GM23248 (cell line): ENCODE measurements at regions not wholly inside any gene's neighbourhood (a gene's known extent, or its start where the extent isn't known, plus 50 kb on each side); places are given as distances from the start of the nearest gene placed in this dataset.

Experiments used
- DNase-seq: peaks from one replicate; pipeline ENCODE4 v3.0.0-alpha.2; 2015
- H2AFZ ChIP-seq: fragments of 200-600 bp; sonication (generic); 2 replicates; pipeline ENCODE4 v1.6.1; 2016; ENCODE audit warnings: antibody characterized with exemption
- H3F3A ChIP-seq: fragments of 200-600 bp; sonication (generic); 2 replicates; pipeline ENCODE4 v1.6.1; 2016; ENCODE audit warnings: mild to moderate bottlenecking, antibody characterized with exemption, mixed run types; ENCODE audit not compliant: insufficient read depth
- H3K27ac ChIP-seq: fragments of 200-600 bp; sonication (generic); 2 replicates; pipeline ENCODE4 v1.5.1; 2016; ENCODE audit warnings: mild to moderate bottlenecking
- H3K27me3 ChIP-seq: fragments of 200-600 bp; sonication (generic); replicated peaks from 2 replicates; pipeline ENCODE4 v1.6.1; 2016; ENCODE audit warnings: mild to moderate bottlenecking; ENCODE audit not compliant: insufficient read depth
- H3K36me3 ChIP-seq: fragments of 200-600 bp; sonication (generic); 2 replicates; pipeline ENCODE4 v1.6.1; 2016; ENCODE audit warnings: low read depth, mild to moderate bottlenecking
- H3K4me1 ChIP-seq: fragments of 200-600 bp; sonication (generic); 2 replicates; pipeline ENCODE4 v1.6.1; 2016; ENCODE audit warnings: mild to moderate bottlenecking; ENCODE audit not compliant: insufficient read depth
- H3K4me2 ChIP-seq: fragments of 200-600 bp; sonication (generic); one replicate; pipeline ENCODE4 v1.6.1; 2016; ENCODE audit warnings: mild to moderate bottlenecking; ENCODE audit not compliant: unreplicated experiment
- H3K4me3 ChIP-seq: fragments of 200-600 bp; sonication (generic); 2 replicates; pipeline ENCODE4 v1.5.1; 2016; ENCODE audit warnings: mild to moderate bottlenecking
- H3K79me2 ChIP-seq: fragments of 200-600 bp; sonication (generic); 2 replicates; pipeline ENCODE4 v1.6.1; 2016; ENCODE audit warnings: mild to moderate bottlenecking; ENCODE audit not compliant: insufficient read depth
- H3K9ac ChIP-seq: fragments of 200-600 bp; sonication (generic); 2 replicates; pipeline ENCODE4 v1.6.1; 2016; ENCODE audit warnings: mild to moderate bottlenecking
- H3K9me2 ChIP-seq: fragments of 200-600 bp; sonication (generic); 2 replicates; pipeline ENCODE4 v1.6.1; 2016; ENCODE audit warnings: mixed run types, mild to moderate bottlenecking, moderate library complexity; ENCODE audit not compliant: insufficient read depth
- H3K9me3 ChIP-seq: fragments of 200-600 bp; sonication (generic); one replicate; pipeline ENCODE4 v1.6.1; 2017; ENCODE audit warnings: low read depth
- H4K20me1 ChIP-seq: fragments of 200-600 bp; sonication (generic); 2 replicates; pipeline ENCODE4 v1.6.0; 2016; ENCODE audit not compliant: insufficient read depth
- EZH2 ChIP-seq: fragments of 200-600 bp; sonication (generic); IDR thresholded peaks from 2 replicates; pipeline ENCODE4 v1.6.1; 2018; ENCODE audit warnings: antibody characterized with exemption, mild to moderate bottlenecking; ENCODE audit not compliant: insufficient read depth, poor library complexity, severe bottlenecking
- EZH2phosphoT487 ChIP-seq: fragments of 200-600 bp; sonication (generic); IDR thresholded peaks from 2 replicates; pipeline ENCODE4 v1.6.1; 2018; ENCODE audit warnings: antibody characterized with exemption, moderate library complexity, mild to moderate bottlenecking, low read depth; ENCODE audit not compliant: insufficient read depth
- whole genome bisulfite sequencing, 2 experiments: methylation state at CpG; one replicate each; pipeline ENCODE4 v1.1.6; 2015 to 2017; ENCODE audit warnings: low lambda C conversion rate in 2 of 2, low coverage in 1 of 2; ENCODE audit errors: missing lambda C conversion rate in 2 of 2; 5-methylcytosine and 5-hydroxymethylcytosine counted together
- in situ Hi-C: fragments of 300-500 bp; cut with MboI; formaldehyde crosslinking; loops from 2 replicates; pipeline ENCODE4 v1.15.0; 2020

DNA sequence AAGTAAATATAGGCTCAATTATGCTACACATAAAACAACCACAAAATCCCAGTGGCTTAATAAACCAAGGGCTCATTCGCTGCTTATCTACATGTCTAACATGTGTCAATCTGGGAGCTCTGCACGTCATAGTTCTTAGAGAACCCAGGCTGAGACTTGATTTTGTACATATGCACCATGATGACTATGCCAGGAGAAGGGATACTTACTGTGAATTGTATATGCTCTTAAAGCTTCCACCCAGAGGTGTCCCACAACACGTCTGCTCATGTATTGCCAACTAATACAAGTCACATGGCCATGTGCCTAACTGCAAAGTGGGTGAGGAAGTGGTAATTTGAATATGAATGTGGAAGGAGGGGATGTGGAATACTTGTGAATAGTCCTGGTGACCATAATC, 262.1 kb downstream of the CPS1 start:
- no peaks in the 10 kb centered on the region for H3F3A ChIP-seq
- H3K36me3 ChIP-seq = no peaks in the 10 kb centered on the region
- no peak overlapping the region for H3K4me2 ChIP-seq
- no peaks in the 10 kb centered on the region for H3K79me2 ChIP-seq
- H3K4me3 ChIP-seq = no peak overlapping the region
- TF ChIP-seq EZH2 (no peak), EZH2phosphoT487 (no peak)
- H3K9me2 ChIP-seq = no peaks in the 10 kb centered on the region
- H2AFZ ChIP-seq = no peak overlapping the region
- no peaks in the 10 kb centered on the region for H3K27me3 ChIP-seq
- in situ Hi-C loops = no loop called here
- WGBS, 2 experiments = 10 to 14% methylated on average over 3 of the region's 3 CpGs
- no peak for DNase-seq
- H3K9me3 ChIP-seq = no peaks in the 10 kb centered on the region
- no peak overlapping the region for H3K27ac ChIP-seq
- H4K20me1 ChIP-seq = no peaks in the 10 kb centered on the region
- no peak overlapping the region for H3K9ac ChIP-seq
- no peaks in the 10 kb centered on the region for H3K4me1 ChIP-seq

DNA sequence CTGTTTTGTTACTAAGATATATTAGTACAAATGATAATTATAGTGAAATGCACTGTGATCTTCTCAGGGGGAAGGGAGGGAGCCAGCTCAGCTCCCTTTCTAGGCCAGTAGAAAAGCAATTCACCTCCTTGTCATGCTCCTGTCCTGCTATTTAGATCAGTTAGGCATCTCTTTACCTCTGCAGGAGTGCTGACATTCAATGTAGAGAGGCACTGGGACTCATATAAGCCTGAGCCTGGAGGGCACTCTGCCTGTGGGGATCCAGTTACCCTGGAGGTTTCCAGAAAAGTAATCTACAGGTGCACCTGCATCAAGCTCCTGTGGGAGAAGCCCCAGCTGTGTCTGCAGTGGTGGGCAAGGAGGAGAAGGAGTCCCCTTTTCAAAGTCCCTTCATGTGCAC, 277.0 kb downstream of the CPS1 start:
- Histone ChIP-seq H2AFZ (no peak overlapping the region), H3K4me3 (no peak overlapping the region), H4K20me1 (no peaks in the 10 kb centered on the region), H3K4me1 (no peaks in the 10 kb centered on the region), H3K27me3 (no peaks in the 10 kb centered on the region), H3K9me3 (no peaks in the 10 kb centered on the region), H3K4me2 (no peak overlapping the region), H3K9me2 (no peaks in the 10 kb centered on the region), H3K36me3 (no peaks in the 10 kb centered on the region), H3K27ac (no peak overlapping the region), H3F3A (no peaks in the 10 kb centered on the region), H3K79me2 (no peaks in the 10 kb centered on the region), H3K9ac (no peak overlapping the region)
- in situ Hi-C loops = no loop called here
- no peak for TF ChIP-seq EZH2
- TF ChIP-seq EZH2phosphoT487 = no peak
- no peak for DNase-seq

DNA sequence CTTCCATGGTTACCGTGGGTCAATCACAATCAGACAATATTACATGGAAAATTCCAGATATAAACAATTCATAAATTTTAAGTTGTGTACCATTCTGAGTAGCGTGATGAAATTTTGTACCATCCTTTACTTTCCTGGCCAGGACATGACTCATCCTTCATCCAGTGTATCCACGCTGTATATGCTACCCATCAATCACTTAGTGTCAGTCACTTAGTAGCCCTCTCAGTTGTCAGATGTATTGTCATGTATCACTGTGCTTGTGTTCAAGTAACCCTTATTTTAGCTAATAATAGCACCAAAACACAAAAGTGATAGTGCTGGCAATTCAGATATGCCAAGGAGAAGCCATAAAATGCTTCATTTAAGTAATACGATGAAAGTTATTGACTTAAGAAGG, 282.6 kb downstream of the CPS1 start:
- in situ Hi-C loops = no loop called here
- Histone ChIP-seq H3K4me3 (no peak overlapping the region), H3K79me2 (no peaks in the 10 kb centered on the region), H3K36me3 (no peaks in the 10 kb centered on the region), H3K9ac (no peak overlapping the region), H3K4me1 (no peaks in the 10 kb centered on the region), H3F3A (no peaks in the 10 kb centered on the region), H3K9me2 (no peaks in the 10 kb centered on the region), H3K4me2 (no peak overlapping the region), H3K27me3 (no peaks in the 10 kb centered on the region), H2AFZ (no peak overlapping the region), H3K27ac (no peak overlapping the region), H3K9me3 (no peaks in the 10 kb centered on the region), H4K20me1 (no peaks in the 10 kb centered on the region)
- WGBS, 2 experiments = 12 to 14% methylated on average over 4 of the region's 4 CpGs
- DNase-seq = no peak
- TF ChIP-seq EZH2 = no peak
- TF ChIP-seq EZH2phosphoT487 = no peak

DNA sequence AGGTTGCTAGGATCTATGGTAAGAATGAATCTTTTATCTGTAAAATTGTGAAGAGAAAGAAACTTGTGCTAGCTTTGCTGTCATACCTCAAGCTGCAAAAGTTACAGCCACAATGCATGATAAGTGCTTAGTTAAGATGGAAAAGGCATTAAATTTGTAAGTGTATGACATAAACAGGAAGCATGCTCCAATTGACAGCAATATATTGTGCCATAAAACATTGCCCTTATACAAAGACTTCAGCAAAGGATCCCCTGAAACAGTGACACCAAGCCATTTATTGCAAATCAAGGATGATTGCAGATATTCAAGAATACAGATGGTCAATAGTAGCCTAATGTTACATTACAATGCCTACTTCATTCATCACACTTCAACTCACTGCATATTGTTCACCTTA, 283.1 kb downstream of the CPS1 start:
- no peaks in the 10 kb centered on the region for H3K27me3 ChIP-seq
- H3K4me2 ChIP-seq = no peak overlapping the region
- no peaks in the 10 kb centered on the region for H3K9me2 ChIP-seq
- no peak for DNase-seq
- no peak overlapping the region for H3K9ac ChIP-seq
- no peaks in the 10 kb centered on the region for H3F3A ChIP-seq
- H2AFZ ChIP-seq = no peak overlapping the region
- no peaks in the 10 kb centered on the region for H3K36me3 ChIP-seq
- no peak overlapping the region for H3K4me3 ChIP-seq
- in situ Hi-C loops = no loop called here
- no peaks in the 10 kb centered on the region for H3K79me2 ChIP-seq
- no peak for TF ChIP-seq EZH2phosphoT487
- no peak for TF ChIP-seq EZH2
- H3K4me1 ChIP-seq = no peaks in the 10 kb centered on the region
- H3K9me3 ChIP-seq = no peaks in the 10 kb centered on the region
- no peaks in the 10 kb centered on the region for H4K20me1 ChIP-seq
- no peak overlapping the region for H3K27ac ChIP-seq

DNA sequence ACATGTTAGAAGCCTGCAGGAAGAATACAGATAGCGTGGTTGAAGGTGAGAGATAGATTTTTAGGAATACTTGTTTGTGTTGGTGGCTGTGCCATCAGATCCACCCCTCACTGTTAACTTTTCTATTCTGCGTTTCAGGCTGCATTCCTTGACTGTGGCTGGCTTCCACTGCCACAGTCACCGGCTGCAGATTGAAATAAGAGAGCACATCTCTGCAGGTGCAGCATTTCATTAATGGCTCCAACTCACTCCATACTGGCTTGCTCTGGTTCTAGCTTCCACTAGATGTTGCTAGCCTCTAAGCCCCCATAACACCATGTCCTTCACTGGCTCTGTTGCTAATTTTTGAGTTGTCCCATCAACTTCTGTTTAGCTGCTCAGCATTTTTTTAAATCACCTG, 286.5 kb downstream of the CPS1 start:
- Histone ChIP-seq H3K4me2 (no peak overlapping the region), H3K9me2 (no peaks in the 10 kb centered on the region), H2AFZ (no peak overlapping the region), H4K20me1 (no peaks in the 10 kb centered on the region), H3F3A (no peaks in the 10 kb centered on the region), H3K4me1 (no peaks in the 10 kb centered on the region), H3K27me3 (no peaks in the 10 kb centered on the region), H3K9ac (no peak overlapping the region), H3K27ac (no peak overlapping the region), H3K79me2 (no peaks in the 10 kb centered on the region), H3K4me3 (no peak overlapping the region), H3K36me3 (no peaks in the 10 kb centered on the region), H3K9me3 (no peaks in the 10 kb centered on the region)
- TF ChIP-seq EZH2phosphoT487 = no peak
- no peak for TF ChIP-seq EZH2
- 11 to 14% methylated on average over 3 of the region's 3 CpGs for WGBS, 2 experiments
- in situ Hi-C loops = no loop called here
- DNase-seq = no peak
